Calu3 (cell line): ENCODE measurements at regions not wholly inside any gene's neighbourhood (a gene's known extent, or its start where the extent isn't known, plus 50 kb on each side); places are given as distances from the start of the nearest gene placed in this dataset.

ENCODE experiments used
- BruUV-seq: library from RNA; stranded (reverse); fragments of 400-500 nt; replicated peaks from 2 replicates; lab custom pipeline; 2021; lab: Mats Ljungman, UMichigan
- CTCF ChIA-PET: fragments of 300-600 bp; sonication (Branson Sonifier 250); formaldehyde crosslinking; loops from one replicate; lab custom pipeline; 2022; ENCODE audit warnings: antibody characterized with exemption; lab: Charles Lee
- DNase-seq: peaks from one replicate; pipeline ENCODE4 v3.0.0; 2022
- H3K27ac Mint-ChIP-seq: one replicate; pipeline ENCODE4 v1.8.0; 2022; ENCODE audit warnings: mixed read lengths; ENCODE audit not compliant: unreplicated experiment
- H3K27me3 Mint-ChIP-seq: one replicate; pipeline ENCODE4 v1.8.0; 2022; ENCODE audit warnings: mixed read lengths; ENCODE audit not compliant: unreplicated experiment
- H3K36me3 Mint-ChIP-seq: one replicate; pipeline ENCODE4 v1.8.0; 2022; ENCODE audit warnings: mild to moderate bottlenecking, moderate library complexity, mixed read lengths; ENCODE audit not compliant: insufficient read depth, unreplicated experiment
- H3K4me1 Mint-ChIP-seq: one replicate; pipeline ENCODE4 v1.8.0; 2022; ENCODE audit warnings: mild to moderate bottlenecking, low read depth, mixed read lengths; ENCODE audit not compliant: unreplicated experiment
- H3K4me3 Mint-ChIP-seq: one replicate; pipeline ENCODE4 v1.8.0; 2022; ENCODE audit warnings: mild to moderate bottlenecking, low read depth, moderate library complexity, mixed read lengths; ENCODE audit not compliant: unreplicated experiment
- H3K9me3 Mint-ChIP-seq: one replicate; pipeline ENCODE4 v1.8.0; 2022; ENCODE audit warnings: low read depth, mixed read lengths; ENCODE audit not compliant: unreplicated experiment
- CTCF ChIP-seq: fragments of 200-600 bp; IDR thresholded peaks from one replicate; pipeline ENCODE4 v1.8.0; 2022; ENCODE audit warnings: antibody characterized with exemption; ENCODE audit not compliant: unreplicated experiment
- intact Hi-C: fragments of 100-400 bp; cut with micrococcal nuclease; formaldehyde crosslinking; loops from one replicate; pipeline ENCODE4 v1.10.0; 2022; ENCODE audit not compliant: unreplicated experiment

DNA sequence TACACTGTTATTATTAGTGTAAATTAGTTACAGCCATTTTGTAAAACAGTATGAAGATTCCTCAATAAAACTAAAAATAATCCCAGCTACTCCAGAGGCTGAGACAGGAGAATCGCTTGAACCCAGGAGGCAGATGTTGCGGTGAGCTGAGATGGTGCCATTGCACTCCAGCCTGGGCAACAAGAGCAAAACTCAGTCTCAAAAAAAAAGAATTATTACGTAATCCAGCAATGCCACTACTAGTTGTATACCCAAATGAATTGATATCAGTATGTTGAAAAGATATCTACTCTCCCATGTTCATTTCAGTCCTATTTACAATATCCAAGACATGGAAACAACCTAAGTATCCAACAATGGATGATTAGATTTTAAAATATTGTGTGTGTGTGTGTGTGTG lies 313.6 kb downstream of the EPHA4 start:
- intact Hi-C loops, result no loop called here
- TF ChIP-seq CTCF, result no peak
- CTCF ChIA-PET, result no interaction called here
- DNase-seq, result no peak
- Mint-ChIP-seq H3K27ac (no peak overlapping the region), H3K36me3 (no peaks in the 10 kb centered on the region), H3K9me3 (peaks cover 4% of the 10 kb centered on the region), H3K4me1 (no peaks in the 10 kb centered on the region), H3K4me3 (no peak overlapping the region), H3K27me3 (no peaks in the 10 kb centered on the region)
- BruUV-seq, result no TSS peak

- DNase-seq, result no peak
- Mint-ChIP-seq H3K4me1 (no peaks in the 10 kb centered on the region), H3K4me3 (no peak overlapping the region), H3K36me3 (no peaks in the 10 kb centered on the region), H3K27me3 (no peaks in the 10 kb centered on the region), H3K27ac (no peak overlapping the region), H3K9me3 (peaks cover 2% of the 10 kb centered on the region)
- CTCF ChIA-PET, result interaction anchor here (0.7 kb wide), 1 partner anchor 369 kb away, joined by 3 read pairs; no protein-coding TSS in a partner anchor
- intact Hi-C loops, result no loop called here
- TF ChIP-seq CTCF, result no peak
- BruUV-seq, result no TSS peak
Observed at GRCh38 chr2:221262651-221263050, 309.5 kb downstream of the EPHA4 start.

DNA sequence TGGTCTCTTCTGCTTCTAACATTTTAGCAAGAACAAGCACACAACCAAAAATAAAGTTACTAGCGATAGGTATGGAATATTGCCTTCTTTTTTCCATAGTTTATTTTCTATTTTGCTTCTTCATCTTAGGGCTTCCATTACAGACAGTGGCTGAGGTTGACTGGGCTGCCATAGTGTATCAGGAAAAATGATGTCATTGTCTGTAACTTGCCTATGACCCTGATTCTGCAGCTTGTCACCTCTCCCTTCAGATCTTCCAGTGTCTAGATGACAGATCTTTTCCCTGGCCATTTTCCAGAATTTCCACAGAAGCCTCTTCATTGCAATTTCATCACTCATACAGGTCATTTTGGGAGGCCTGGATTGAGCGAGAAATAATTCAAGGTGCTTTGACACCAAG lies 308.5 kb downstream of the EPHA4 start:
- BruUV-seq, result no TSS peak
- no peak for DNase-seq
- CTCF ChIA-PET, result no interaction called here
- H3K4me3 Mint-ChIP-seq, result no peak overlapping the region
- no peaks in the 10 kb centered on the region for H3K4me1 Mint-ChIP-seq
- no peaks in the 10 kb centered on the region for H3K27me3 Mint-ChIP-seq
- intact Hi-C loops, result no loop called here
- no peak for TF ChIP-seq CTCF
- H3K9me3 Mint-ChIP-seq, result peaks cover 2% of the 10 kb centered on the region
- no peak overlapping the region for H3K27ac Mint-ChIP-seq
- no peaks in the 10 kb centered on the region for H3K36me3 Mint-ChIP-seq

- H3K4me1 Mint-ChIP-seq, result no peaks in the 10 kb centered on the region
- CTCF ChIA-PET, result no interaction called here
- DNase-seq, result no peak
Observed at GRCh38 chr2:221264318-221264717, 307.8 kb downstream of the EPHA4 start.

More at GRCh38 chr2:221264318-221264717, 307.8 kb downstream of the EPHA4 start:
- Mint-ChIP-seq H3K27me3 (no peaks in the 10 kb centered on the region), H3K27ac (no peak overlapping the region), H3K36me3 (no peaks in the 10 kb centered on the region), H3K9me3 (peaks cover 2% of the 10 kb centered on the region), H3K4me3 (no peak overlapping the region)
- intact Hi-C loops, result no loop called here
- peak; percentile 19 for TF ChIP-seq CTCF
- no TSS peak for BruUV-seq
